Left lung (tissue), 4 donors: ENCODE measurements at regions not wholly inside any gene's neighbourhood (a gene's known extent, or its start where the extent isn't known, plus 50 kb on each side); places are given as distances from the start of the nearest gene placed in this dataset.

Source experiments
- ATAC-seq: fragments of 200-7000 bp; cut with Tn5 transposase; one replicate; pipeline ENCODE4 v1.9.1; 2020; ENCODE audit warnings: moderate library complexity
- DNase-seq, 4 donors: peaks; one replicate each; pipeline ENCODE4 v3.0.0-alpha.2; 2013 to 2020
- H3K27ac ChIP-seq, 2 donors: fragments of 200-600 bp; sonication (generic) in 1 of 2; one replicate each; pipeline versions ENCODE4 v1.5.0 to v1.8.0; 2020 to 2021
- H3K27me3 ChIP-seq, 2 donors: fragments of 200-600 bp; sonication (generic) in 1 of 2; one replicate each; pipeline versions ENCODE4 v1.5.0 to v1.8.0; 2020 to 2021
- H3K36me3 ChIP-seq, 2 donors: fragments of 200-600 bp; sonication (generic) in 1 of 2; one replicate each; pipeline versions ENCODE4 v1.5.0 to v1.8.0; 2020 to 2021
- H3K4me1 ChIP-seq, 2 donors: fragments of 200-600 bp; one replicate each; pipeline ENCODE4 v1.8.0; 2021
- H3K4me3 ChIP-seq, 2 donors: fragments of 200-600 bp; sonication (generic) in 1 of 2; one replicate each; pipeline versions ENCODE4 v1.5.0 to v1.8.0; 2020 to 2021; ENCODE audit warnings: mild to moderate bottlenecking in 1 of 2
- H3K9me3 ChIP-seq, 2 donors: fragments of 200-600 bp; sonication (generic) in 1 of 2; one replicate each; pipeline versions ENCODE4 v1.5.0 to v1.8.0; 2020 to 2021
- CTCF ChIP-seq, 2 donors: fragments of 200-600 bp; sonication (generic) in 1 of 2; IDR thresholded peaks; one replicate each; pipeline versions ENCODE4 v1.5.0 to v1.8.0; 2021; ENCODE audit warnings: antibody characterized with exemption in 2 of 2
- intact Hi-C, 2 donors: fragments of 100-400 bp; cut with DNase I; formaldehyde crosslinking; loops; one replicate each; pipeline versions ENCODE4 v1.11.2 to v1.14.2; 2022
- donor health status: DM: no; HTN: yes; CAD: no.
- donor health status: DM: no; HTN: no; CAD: no.

- H3K9me3 ChIP-seq: no peaks in the 10 kb centered on the region
- no peak for TF ChIP-seq CTCF (IDR thresholded peaks at IDR 0.05)
Observed at GRCh38 chr10:28986117-28986792, 302.6 kb upstream of the LYZL1 start.

GRCh38 chr10:28986856-28987255 lies 302.0 kb upstream of the LYZL1 start:
- Histone ChIP-seq H3K27me3 (no peaks in the 10 kb centered on the region), H3K27ac (no peak overlapping the region), H3K4me1 (peaks cover 3 to 19% of the 10 kb centered on the region in 2 donors), H3K9me3 (no peaks in the 10 kb centered on the region), H3K4me3 (no peak overlapping the region), H3K36me3 (no peaks in the 10 kb centered on the region)
- ATAC-seq (no peak), DNase-seq (no peak)
- no peak for TF ChIP-seq CTCF (IDR thresholded peaks at IDR 0.05)
- intact Hi-C loops: no loop called here

More at GRCh38 chr10:28986117-28986792, 302.6 kb upstream of the LYZL1 start:
- H3K27me3 ChIP-seq: no peaks in the 10 kb centered on the region
- no peak overlapping the region for H3K4me3 ChIP-seq
- no peak for DNase-seq
- peaks cover 3 to 19% of the 10 kb centered on the region in 2 donors for H3K4me1 ChIP-seq
- H3K36me3 ChIP-seq: no peaks in the 10 kb centered on the region
- intact Hi-C loops: no loop called here
- no peak overlapping the region for H3K27ac ChIP-seq
- ATAC-seq: no peak

- Histone ChIP-seq H3K27ac (no peak overlapping the region), H3K4me1 (peaks cover 3 to 19% of the 10 kb centered on the region in 2 donors), H3K36me3 (no peaks in the 10 kb centered on the region), H3K4me3 (no peak overlapping the region), H3K27me3 (no peaks in the 10 kb centered on the region), H3K9me3 (no peaks in the 10 kb centered on the region)
- TF ChIP-seq CTCF (IDR thresholded peaks at IDR 0.05): no peak
- DNase-seq (no peak), ATAC-seq (no peak)
- intact Hi-C loops: no loop called here
Observed at GRCh38 chr10:28987555-28988320, 301.1 kb upstream of the LYZL1 start.

- no peak for TF ChIP-seq CTCF (IDR thresholded peaks at IDR 0.05)
- intact Hi-C loops: no loop called here
- H3K27ac ChIP-seq: no peak overlapping the region
- H3K36me3 ChIP-seq: no peaks in the 10 kb centered on the region
- DNase-seq (no peak), ATAC-seq (no peak)
- H3K4me3 ChIP-seq: no peak overlapping the region
- H3K4me1 ChIP-seq: peaks cover 3 to 16% of the 10 kb centered on the region in 2 donors
- H3K9me3 ChIP-seq: no peaks in the 10 kb centered on the region
- no peaks in the 10 kb centered on the region for H3K27me3 ChIP-seq
Observed at GRCh38 chr10:28988980-28989379, 299.9 kb upstream of the LYZL1 start.
